ENCODE measurements at regions not wholly inside any gene's neighbourhood (a gene's known extent, or its start where the extent isn't known, plus 50 kb on each side); places are given as distances from the start of the nearest gene placed in this dataset.
"Not testable (repeated sequence)": the region's sequence is repeated elsewhere in the genome, so short reads cannot be mapped to it uniquely, and the experiment has no call there.

DNA sequence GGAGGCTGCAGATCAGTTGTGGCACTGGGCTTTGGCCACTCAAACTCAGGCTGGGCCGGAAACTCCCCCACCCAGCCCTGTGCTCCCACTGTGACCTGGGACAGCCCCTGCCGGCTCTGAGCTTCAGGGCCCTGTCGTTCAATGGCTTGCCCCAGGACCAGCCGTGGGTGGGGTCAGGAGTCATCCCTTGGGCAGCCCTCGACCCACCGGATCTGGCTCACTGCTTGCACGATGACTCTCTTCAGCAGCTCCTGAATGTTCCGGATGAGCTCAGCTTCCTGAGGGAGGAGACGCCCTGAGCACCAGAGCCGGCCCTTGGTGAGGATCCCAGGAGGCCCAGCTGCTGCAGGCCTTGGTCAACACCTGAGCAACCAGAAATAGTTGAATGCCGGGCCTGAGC lies 1544.2 kb upstream of the USP9Y start:
- TF ChIP-seq, protein P1, sequence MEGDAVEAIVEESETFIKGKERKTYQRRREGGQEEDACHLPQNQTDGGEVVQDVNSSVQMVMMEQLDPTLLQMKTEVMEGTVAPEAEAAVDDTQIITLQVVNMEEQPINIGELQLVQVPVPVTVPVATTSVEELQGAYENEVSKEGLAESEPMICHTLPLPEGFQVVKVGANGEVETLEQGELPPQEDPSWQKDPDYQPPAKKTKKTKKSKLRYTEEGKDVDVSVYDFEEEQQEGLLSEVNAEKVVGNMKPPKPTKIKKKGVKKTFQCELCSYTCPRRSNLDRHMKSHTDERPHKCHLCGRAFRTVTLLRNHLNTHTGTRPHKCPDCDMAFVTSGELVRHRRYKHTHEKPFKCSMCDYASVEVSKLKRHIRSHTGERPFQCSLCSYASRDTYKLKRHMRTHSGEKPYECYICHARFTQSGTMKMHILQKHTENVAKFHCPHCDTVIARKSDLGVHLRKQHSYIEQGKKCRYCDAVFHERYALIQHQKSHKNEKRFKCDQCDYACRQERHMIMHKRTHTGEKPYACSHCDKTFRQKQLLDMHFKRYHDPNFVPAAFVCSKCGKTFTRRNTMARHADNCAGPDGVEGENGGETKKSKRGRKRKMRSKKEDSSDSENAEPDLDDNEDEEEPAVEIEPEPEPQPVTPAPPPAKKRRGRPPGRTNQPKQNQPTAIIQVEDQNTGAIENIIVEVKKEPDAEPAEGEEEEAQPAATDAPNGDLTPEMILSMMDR (IDR thresholded peaks at IDR 0.05 in 4 of 5, conservative IDR thresholded peaks at IDR 0.05 in 1 of 5), result not testable (repeated sequence)
- not testable (repeated sequence) for TF ChIP-seq POLR2A (IDR thresholded peaks at IDR 0.05)
